HG02840 (cell line): ENCODE measurements at regions not wholly inside any gene's neighbourhood (a gene's known extent, or its start where the extent isn't known, plus 50 kb on each side); places are given as distances from the start of the nearest gene placed in this dataset.

Experiments used
- ATAC-seq: cut with Tn5 transposase; IDR thresholded peaks from one replicate; pipeline ENCODE4 v1.9.1; 2021; ENCODE audit warnings: mild to moderate bottlenecking, moderate library complexity, moderate number of reproducible peaks; ENCODE audit not compliant: unreplicated experiment, low FRiP score

GRCh38 chr6:91303326-91303725, 716.5 kb upstream of the MAP3K7 start:
- no peak for ATAC-seq

DNA sequence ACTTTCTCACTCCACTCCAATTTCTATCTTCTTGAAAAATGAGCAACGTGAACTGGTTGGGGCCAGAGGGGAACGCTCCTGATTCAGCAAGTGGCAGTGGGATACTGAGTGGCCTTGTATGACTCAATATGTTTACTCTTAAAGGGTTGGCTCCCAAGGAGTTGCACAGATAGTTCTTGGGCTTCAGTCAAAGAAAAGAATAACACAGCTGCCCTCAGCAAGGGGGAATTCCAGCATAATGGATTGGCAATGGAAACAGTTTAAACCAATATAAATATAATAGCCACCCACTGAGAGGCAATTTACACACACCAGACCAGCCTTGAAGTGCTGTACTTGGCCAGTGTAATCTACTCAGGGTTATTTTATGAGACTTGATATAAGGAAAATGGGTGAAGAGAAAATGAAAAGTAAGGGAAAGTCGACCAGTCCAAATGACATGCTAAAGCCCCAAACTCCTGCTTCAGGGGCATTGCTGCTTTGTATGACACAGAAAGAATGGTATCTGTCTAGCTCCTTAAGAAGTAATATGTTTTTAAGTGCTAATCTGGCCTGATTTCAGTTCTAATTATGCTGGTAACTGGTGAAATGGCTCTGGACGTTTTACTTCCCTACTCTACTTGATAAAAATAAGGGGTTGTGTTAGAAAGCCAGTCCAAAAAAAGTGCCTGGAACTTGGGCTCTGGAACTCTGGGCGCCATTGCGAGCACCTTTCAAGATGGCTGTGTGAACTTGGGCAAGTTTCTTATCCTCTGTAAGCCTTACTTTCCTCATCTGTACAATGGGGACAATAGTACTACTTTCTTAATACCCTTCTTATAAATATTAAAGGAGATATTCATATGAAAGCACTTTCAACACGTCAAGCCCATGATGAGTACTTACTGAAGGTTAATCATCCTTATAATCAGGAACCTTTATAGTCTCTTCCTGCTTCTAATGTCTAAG, 712.9 kb upstream of the MAP3K7 start:
- no peak for ATAC-seq

DNA sequence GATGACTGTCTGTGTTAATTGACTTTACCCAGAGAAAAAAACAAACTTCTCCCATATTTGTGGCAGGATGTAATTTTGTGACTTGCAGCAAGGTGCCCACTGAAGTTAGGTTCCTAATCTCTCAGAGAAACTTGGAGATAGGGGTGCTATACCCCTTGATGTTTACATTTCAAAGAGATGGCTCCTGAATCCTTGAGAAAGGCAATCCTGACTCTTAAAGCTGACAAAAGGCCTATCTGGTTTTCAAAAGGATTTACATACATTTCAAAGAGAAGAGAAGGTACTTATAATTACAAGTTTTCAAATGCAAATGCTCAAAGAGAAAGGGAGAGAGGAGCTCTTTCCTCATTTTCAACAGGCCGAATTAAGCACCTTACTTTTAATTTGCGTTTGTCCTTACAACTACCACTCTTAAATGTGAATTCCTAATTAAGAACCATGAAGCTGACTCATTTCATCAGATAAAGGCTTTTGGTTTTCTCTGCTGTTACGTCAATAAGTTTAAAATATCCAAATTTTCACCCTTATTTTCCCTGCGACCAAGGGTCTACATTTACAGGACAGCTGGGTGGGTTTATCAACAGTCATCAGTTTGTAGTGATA, 711.8 kb upstream of the MAP3K7 start:
- no peak for ATAC-seq

DNA sequence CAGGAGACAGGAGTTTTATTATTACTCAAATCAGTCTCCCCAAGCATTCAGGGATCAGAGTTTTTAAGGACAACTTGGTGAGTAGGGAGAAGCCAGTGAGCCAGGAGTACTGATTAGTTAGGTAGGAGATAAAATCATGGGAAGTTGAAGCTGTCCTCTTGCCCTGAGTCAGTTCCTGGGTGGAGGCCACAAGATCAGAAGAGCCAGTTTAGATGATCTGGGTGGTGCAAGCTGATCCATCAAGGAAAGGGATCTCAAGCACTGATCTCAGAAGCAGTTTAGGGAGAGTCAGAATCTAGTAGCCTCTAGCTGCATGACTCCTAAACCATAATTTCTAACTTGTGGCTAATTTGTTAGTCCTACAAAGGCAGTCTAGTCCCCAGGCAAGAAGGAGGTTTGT, 706.5 kb upstream of the MAP3K7 start:
- ATAC-seq, result no peak

DNA sequence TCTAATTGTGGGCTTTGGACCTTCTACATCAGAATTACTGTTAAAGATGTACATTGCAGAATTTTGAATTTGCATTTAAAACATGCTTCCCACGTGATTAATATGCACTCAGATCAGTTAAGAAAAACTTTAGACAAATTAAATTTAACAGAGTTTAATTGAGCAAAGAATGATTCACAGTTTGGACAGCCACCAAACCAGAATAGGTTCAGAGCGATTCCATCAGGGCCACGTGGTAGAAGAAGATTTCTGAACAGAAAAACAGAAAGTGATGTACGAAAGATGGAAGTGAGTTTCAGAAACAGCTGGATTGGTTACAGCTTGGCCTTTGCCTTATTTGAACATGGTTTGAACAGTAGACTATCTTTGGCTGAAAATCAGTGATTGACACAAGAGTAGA, 704.2 kb upstream of the MAP3K7 start:
- no peak for ATAC-seq

DNA sequence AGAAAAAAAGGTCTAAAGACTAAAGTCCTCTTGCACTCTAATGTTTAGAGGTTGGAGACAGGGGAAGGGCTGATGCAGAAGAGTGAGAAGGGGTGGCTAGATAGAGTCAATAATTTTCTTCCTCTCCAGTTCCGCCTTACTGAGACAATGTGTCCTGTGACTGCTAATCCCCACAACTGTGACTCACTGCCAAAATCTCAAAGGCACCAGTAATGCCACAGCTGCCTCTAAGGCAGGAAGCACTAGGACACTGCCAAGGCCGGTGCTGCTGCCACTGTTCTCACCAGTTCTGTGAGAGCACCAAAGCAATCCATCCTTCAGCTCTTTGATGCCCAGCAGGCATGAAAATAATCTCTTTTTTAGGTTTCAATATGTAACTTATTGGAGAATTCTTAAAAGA, 701.9 kb upstream of the MAP3K7 start:
- no peak for ATAC-seq

DNA sequence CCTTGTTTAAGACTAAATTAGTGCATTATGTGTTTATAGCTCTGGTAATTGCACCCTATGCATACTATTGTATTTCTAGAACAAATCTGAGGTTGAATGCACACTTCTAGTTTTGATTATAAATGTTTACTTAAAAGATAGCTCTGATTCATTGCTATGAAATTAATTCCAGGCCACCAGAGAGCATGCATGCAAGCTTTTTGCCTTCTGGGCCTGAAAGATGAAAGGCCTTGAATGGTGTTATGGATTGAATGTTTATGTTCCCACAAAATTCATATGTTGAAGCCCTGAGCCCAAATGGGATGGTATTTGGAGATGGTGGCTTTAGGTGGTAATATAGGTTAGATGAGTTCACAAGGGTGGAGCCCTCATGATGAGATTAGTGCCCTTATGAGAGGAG, 695.0 kb upstream of the MAP3K7 start:
- ATAC-seq, result no peak

GRCh38 chr6:91280494-91280830, 693.6 kb upstream of the MAP3K7 start:
- ATAC-seq, result no peak

DNA sequence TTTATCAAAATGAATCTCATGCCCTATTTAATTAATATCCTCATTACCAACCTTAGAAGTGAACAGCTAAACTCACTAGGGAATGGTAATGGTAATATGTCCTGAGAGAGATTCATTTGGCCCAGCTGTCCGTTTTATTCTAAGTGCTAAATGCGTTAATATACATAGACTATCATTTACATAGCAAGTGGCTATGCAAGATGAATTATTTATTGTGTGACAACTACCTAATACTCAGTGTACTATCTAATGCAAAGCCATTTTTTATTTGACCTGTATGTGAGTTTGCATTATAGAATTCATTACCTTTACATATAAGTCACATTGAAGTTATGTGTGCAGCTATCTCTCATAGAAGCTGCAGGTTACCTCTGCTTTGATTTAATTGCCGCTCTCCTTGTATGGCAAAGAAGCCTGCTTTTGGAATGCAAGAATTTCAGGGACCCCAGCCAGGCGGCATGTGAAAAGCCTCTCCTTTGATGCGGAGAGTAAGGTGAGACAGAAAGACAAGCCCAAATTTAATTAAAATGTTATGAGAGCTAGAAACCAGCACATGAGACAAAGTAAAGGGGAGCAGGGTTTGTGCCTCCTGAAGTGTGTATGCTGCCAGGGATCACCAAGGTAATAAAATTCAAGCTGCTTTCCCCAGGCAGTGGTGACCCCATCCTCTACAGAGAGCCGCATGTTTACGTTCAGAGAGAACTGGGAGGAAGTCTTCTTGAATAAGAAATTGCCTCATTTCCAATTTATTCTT, 693.0 kb upstream of the MAP3K7 start:
- no peak for ATAC-seq

DNA sequence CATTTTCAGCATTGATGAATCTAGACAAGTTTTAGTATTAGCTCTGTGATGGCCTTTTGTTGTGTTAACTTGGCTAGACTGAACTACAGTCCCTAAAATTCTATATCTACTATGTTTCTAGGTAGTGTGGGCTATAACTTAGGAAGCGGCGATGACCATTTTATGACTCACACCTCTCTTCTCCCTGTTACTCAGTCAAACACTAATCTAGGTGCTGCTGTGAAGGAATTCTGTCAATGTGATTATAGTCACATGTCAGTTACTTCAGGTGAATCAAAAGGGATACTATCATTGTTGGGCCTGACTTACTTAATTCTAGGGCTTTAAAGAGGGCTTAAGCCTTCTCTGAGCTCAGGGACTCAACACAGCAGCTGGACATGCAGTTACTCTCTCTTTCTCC, 691.5 kb upstream of the MAP3K7 start:
- ATAC-seq, result no peak

DNA sequence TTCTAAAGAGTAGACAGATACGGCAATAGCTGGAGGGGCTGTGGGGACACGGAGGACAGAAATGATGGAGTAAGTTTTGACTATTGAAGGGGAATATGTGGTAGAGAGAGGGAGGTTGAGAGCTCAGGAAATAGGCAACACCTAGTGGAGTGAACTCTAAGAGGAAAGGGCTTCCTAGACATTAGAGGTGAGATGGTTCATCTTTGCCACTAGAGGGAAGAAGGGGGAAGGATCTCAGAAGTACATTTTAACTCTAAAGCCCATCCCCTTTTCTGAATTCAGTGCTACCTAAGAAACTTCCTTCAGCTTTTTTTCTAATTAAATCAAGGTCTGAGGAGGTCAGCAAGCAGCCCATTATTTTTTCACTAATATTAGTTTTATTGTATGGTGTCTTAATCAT, 689.4 kb upstream of the MAP3K7 start:
- no peak for ATAC-seq

DNA sequence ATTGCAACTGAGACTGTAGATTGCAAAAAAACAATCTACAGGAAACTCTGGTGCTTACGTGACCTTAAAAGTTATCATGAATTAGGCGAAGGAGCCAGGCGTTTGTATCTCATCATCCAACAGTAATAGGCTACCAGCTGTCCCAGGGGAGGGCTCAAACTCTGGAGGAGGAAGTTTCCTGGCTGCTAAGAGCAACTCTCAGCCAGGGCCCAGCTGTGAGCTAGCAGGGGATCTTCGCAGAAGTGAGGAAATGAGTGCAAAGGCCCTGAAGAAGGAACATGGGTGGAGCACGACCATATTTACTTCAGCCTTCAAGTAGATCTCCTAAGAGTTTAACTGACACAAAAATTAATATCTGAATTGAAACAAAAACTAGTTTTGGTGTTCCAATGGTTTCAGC, 686.9 kb upstream of the MAP3K7 start:
- no peak for ATAC-seq

DNA sequence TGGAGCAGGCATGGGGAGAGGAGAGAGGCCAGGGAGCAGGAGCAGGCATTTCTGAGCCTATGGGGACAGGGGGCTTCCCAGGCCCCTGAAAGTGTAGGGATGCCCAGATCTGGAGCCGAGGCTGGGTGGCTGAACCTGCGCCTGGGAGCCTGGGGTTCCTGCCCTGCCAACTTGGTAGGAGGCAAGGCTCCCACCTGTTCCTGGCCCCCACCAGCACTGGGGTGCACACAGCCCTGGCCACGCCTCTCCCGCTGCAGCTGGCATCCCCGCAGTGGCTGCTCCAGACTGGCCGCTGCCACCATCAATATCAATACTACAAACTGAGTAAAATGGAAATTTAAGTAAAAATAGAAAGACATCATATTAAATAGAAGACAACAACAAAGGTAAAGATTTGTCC, 684.9 kb upstream of the MAP3K7 start:
- no peak for ATAC-seq

DNA sequence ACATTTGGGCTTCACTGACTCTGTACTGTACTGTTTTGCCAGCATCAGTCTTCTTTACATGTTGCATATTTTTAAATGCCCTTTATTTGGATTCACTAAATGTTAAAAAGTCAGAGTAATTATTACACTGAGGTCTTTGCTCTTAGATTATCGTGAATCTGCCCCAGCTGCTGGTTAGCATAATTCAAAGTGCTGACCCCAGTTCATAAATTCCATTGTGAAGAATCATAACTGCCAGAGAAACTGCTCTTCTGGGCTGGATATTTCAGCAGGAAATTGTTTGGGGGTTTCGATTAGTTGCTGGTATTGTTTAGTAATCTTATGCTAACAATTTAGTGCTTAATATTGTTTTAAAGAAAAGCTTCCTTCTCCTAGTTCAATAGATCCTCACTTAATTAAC, 682.1 kb upstream of the MAP3K7 start:
- no peak for ATAC-seq

GRCh38 chr6:91267246-91267645, 680.4 kb upstream of the MAP3K7 start:
- ATAC-seq, result no peak

DNA sequence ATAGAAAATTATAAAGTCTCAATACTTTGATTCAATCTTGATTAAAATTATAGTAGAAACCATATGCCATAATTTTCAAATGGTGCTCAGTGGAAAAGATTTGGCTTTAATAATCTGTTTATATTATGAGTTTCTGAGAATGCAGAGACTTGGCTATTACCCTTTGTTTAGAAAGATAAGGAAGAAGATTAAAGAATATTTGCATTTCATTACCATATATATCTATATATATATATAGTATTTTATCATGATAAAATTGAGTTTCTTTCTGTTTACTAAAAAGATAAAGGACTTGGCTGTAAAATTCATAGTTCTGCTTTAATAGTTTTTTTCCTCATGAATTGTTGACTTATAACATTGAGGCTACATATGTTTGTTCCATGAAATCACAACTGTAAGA, 679.3 kb upstream of the MAP3K7 start:
- ATAC-seq, result no peak

DNA sequence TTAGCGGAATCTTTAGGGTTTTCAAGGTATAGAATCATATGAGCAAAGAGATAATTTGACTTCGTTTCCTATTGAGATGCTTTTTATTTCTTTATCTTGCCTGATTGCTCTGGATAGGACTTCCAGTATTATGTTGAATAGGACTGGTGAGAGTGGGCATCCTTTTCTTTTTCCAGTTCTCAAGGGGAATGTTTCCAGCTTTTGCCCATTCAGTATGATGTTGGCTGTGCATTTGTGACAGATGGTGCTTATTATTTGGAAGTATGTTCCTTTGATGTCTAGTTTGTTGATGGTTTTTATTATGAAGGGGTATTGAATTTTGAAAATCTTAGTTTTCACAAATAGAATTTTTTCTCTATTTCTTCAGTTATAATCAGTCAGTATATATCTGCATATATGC, 656.6 kb upstream of the MAP3K7 start:
- ATAC-seq, result no peak

DNA sequence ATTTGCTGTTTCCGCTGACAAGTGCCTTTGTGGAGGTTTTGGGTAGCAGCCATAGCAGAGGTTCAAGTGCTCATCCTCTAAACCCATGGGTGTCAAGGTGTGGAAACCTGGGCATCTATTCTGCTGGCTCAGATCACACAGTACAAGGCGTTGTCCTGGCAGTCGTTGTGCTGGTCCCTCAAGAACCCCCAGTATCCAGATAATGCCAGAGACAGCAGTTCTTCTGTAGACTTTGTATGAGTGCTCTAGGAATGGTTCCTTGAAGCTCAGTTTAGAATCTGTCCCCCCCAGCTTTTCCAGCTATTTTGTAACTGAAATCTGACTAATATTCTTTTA, 655.7 kb upstream of the MAP3K7 start:
- no peak for ATAC-seq

GRCh38 chr6:91241946-91242613, 655.2 kb upstream of the MAP3K7 start:
- no peak for ATAC-seq

DNA sequence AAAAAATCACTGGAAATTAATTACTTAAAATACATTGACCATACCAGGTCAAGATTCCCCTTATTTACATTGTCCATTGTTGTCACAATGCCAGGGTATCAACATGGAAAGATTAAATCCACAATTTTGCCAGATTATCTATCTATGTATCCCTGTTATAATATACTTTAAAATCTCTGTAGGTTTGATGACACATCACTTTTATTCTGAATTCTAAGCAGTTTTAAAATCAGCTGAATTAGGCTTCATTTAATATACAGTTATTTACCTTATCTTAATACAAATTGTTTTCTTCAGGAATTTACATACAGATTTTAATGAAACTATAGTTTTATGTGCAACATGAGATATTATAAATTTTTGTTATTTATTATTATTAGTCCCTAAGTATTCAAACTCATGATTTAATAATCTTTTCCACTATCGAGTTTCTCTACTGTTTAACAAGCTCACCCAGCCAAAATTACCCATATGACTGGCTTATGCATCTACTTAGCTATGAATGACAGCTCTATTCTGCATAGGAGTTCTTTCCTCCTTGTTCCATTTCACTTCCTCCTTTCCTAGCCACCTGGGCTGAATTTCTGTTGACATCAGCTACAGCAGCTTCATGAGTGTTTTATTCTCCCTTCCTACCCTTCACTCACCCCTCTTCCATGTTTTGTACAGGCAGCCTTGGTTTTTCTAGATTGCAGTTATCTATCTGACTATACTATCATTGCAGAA, 654.2 kb upstream of the MAP3K7 start:
- peak; percentile 75 for ATAC-seq
